GM10248 (cell line): ENCODE measurements at regions not wholly inside any gene's neighbourhood (a gene's known extent, or its start where the extent isn't known, plus 50 kb on each side); places are given as distances from the start of the nearest gene placed in this dataset.

Source experiments
- CTCF ChIA-PET: fragments of 300-600 bp; sonication (Branson Sonifier 250); formaldehyde crosslinking; extraction: SDS; loops from one replicate; lab custom pipeline; 2021; ENCODE audit warnings: antibody characterized with exemption; lab: Yijun Ruan, JAX
- POLR2A ChIA-PET: fragments of 350-650 bp; sonication (Branson Sonifier 250); formaldehyde crosslinking; extraction: SDS; loops from one replicate; lab custom pipeline; 2020; ENCODE audit warnings: antibody characterized with exemption; lab: Yijun Ruan, JAX
- DNase-seq: peaks from one replicate; pipeline ENCODE4 v3.0.0; 2012; ENCODE audit errors: extremely low spot score
- CTCF ChIP-seq: IDR thresholded peaks from 2 replicates; pipeline ENCODE4 v1.5.1; 2012; ENCODE audit warnings: mild to moderate bottlenecking, low read depth; ENCODE audit errors: extremely low read depth, missing control alignments, control extremely low read depth

- CTCF ChIA-PET, result interaction anchor here (1.2 kb wide), 1 partner anchor 16 kb away, joined by 3 read pairs; no protein-coding TSS in a partner anchor
- no peak for DNase-seq
- no peak for TF ChIP-seq CTCF
- POLR2A ChIA-PET, result no interaction called here
Measured at GRCh38 chr18:43863180-43863579, 585.9 kb upstream of the SYT4 start.

- ChIA-PET CTCF (interaction anchor here (0.8 to 1.4 kb wide), 3 partner anchors 11 to 17 kb away, joined by 3 to 4 read pairs (median 3); no protein-coding TSS in a partner anchor), POLR2A (no interaction called here)
- no peak for TF ChIP-seq CTCF
- no peak for DNase-seq
Measured at GRCh38 chr18:43866696-43867095, 589.4 kb upstream of the SYT4 start.

- ChIA-PET CTCF (interaction anchor here (0.8 kb wide), 1 partner anchor 1755 kb away, joined by 3 read pairs; no protein-coding TSS in a partner anchor), POLR2A (no interaction called here)
- no peak for DNase-seq
- TF ChIP-seq CTCF, result no peak
Measured at GRCh38 chr18:43868497-43868995, 591.3 kb upstream of the SYT4 start.

GRCh38 chr18:43869451-43870008, 592.2 kb upstream of the SYT4 start:
- ChIA-PET POLR2A (no interaction called here), CTCF (no interaction called here)
- no peak for TF ChIP-seq CTCF
- no peak for DNase-seq

GRCh38 chr18:43870626-43871025, 593.3 kb upstream of the SYT4 start:
- no peak for TF ChIP-seq CTCF
- ChIA-PET POLR2A (no interaction called here), CTCF (no interaction called here)
- no peak for DNase-seq

- ChIA-PET CTCF (interaction anchor here (1.4 kb wide), 1 partner anchor 11 kb away, joined by 4 read pairs; no protein-coding TSS in a partner anchor), POLR2A (no interaction called here)
- no peak for TF ChIP-seq CTCF
Measured at GRCh38 chr18:43875511-43875910, 598.2 kb upstream of the SYT4 start.

More at GRCh38 chr18:43875511-43875910, 598.2 kb upstream of the SYT4 start:
- DNase-seq, result no peak
